Activated CD4-positive, alpha-beta T cell treated with anti-CD3 and anti-CD28 coated beads for 1 hour (primary cell): ENCODE measurements at regions not wholly inside any gene's neighbourhood (a gene's known extent, or its start where the extent isn't known, plus 50 kb on each side); places are given as distances from the start of the nearest gene placed in this dataset.

Source experiments
- DNase-seq: peaks from one replicate; pipeline ENCODE4 v3.0.0-alpha.2; 2020

- no peak for DNase-seq
These were observed 105.8 kb upstream of the TNRC6C start for GRCh38 chr17:77852731-77853130.

- no peak for DNase-seq
These were observed 105.1 kb upstream of the TNRC6C start for GRCh38 chr17:77853191-77853977.

- no peak for DNase-seq
These were observed 104.3 kb upstream of the TNRC6C start for GRCh38 chr17:77854083-77854758.

DNA sequence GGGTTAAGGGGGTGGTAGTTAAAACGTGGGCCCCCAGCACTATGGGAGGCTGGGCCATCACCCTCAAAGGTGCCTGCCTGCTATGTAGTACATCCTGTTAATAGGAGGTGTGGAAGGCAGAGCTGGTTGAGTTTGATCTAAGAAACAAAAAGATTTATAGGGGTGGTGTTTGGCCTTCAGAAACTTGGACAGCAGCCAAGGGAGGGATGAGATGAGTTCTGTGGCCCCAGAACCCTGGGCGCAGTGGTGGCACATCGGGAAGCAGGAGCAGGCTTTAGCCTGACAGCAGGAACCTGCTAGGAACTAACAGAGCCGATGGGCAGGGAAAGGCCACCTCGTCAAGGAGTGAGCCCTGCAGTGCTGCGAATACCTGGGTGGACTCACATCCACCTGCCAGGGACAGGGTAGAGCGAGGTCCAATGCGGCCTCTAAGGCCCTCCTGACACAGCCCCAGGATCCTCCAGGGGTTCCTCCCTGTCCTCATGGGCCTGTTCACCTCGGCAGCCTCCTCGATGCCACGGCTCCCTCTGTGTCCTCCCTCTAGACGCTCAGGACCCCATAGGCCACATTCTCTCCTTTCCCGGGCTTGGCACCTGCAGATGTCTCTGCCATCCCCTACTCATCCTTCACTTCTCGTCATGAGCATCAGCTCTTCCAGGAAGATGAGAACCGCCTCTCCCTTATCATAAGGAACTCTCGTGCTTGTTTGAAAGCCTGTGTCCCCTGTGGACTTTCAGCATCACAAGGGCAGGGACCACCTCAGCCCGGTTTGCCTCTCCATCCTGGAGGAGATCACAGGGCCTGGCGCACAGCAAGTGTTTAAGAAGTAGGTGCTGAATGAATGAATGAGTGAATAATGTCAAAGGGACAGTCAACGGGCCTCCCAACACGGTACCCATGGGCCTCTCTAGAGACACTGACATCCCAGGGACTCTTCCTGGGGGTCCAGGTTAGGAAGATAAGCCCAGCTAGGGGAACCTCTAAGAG lies 103.5 kb upstream of the TNRC6C start:
- DNase-seq: no peak

- DNase-seq: no peak
These were observed 101.8 kb upstream of the TNRC6C start for GRCh38 chr17:77856551-77857305.

DNA sequence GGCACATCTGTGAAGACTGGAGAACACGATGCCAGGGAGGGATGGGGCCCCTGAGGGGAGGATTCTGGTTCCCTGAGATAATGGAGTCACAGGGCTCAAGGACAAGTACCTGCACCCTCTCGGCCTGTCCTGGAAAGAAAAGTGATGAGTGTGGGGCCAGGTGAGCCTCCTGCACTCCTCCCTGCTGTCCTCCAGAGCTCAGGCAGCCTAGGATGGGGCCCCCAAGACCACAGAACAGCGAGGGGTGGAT lies 101.3 kb upstream of the TNRC6C start:
- no peak for DNase-seq

DNA sequence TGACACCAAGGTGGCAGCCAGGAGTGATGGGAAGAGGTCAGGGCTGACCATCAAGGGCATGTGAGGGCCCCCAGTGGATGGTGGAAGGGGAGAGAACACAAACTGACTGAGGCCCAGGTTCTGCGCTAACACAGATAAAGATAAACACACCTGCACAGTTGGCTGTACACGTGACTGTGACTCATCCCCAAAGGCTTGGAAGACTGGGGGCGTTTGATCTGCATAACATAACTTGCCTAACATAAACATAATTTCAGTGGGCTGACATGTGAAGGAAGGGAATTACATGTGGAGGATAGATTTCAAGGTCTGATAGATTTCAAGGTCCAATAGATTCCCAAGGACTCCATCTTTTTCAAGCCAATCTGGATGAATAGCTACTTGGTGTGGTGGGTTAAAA lies 100.9 kb upstream of the TNRC6C start:
- DNase-seq: no peak

DNA sequence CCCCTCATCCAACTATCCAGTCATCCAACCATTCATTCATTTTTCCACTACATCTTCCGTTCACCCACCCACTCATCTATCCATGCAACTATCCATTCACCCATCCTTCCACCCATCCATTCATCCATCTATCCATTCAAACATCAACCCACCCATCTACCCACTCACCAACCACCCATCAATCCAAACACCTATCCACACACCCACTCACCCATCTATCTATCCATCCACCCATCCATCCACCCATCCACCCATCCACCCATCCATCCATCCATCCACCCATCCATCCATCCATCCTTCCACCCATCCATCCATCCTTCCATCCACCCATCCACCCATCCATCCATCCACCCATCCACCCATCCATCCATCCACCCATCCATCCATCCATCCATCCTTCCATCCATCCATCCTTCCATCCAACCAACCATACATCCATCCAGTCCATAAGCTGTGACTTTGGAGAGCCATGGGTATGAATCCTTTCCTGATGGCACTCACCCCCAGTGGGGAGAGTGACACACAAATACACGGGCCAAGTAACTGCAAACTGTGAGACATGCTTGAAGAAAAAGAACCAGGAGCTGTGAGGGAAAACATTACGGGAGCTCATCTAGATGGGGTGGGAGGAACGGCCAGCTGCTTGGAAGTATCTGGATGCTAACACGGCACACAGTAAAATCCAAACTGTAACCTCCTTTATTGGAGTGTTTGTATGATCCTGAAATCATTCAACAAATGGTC lies 100.0 kb upstream of the TNRC6C start:
- DNase-seq: no peak

DNA sequence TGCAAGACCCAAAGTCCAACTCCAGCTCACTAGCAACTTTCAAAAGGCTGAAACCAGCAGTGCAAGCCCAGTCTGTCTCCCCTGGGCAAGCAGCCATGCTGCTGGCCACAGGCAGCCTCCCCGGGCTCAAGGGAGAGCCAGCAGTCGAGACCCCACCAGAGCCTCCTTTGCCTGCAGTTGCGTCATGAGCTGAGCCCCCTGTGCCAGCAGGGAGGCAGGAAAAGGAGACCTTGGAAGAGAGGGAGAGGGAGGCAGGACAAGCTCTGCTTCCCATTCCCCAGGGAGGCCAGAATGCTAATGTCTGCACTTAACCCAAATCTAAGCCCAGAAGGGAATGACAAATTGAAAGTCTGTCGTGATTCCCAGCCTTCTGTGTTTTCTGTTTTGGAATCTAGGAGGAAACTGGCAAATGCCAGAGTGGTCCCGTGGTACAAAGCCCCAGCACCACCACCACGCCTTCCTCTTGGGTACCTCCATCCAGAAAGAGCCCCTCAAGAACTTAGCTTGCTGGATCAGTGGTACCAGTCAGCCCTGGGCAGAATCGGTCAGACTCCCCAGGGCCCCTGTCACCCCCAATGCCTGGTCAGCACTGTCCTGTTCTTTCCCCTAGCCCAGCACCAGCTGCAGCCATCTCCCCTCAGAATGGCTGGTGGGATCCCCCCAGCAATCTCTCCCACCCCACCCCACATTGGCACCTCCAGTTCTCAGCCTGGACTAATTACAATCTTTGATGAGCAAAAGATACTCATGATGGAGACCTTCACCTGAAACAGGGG lies 99.3 kb upstream of the TNRC6C start:
- DNase-seq: no peak

DNA sequence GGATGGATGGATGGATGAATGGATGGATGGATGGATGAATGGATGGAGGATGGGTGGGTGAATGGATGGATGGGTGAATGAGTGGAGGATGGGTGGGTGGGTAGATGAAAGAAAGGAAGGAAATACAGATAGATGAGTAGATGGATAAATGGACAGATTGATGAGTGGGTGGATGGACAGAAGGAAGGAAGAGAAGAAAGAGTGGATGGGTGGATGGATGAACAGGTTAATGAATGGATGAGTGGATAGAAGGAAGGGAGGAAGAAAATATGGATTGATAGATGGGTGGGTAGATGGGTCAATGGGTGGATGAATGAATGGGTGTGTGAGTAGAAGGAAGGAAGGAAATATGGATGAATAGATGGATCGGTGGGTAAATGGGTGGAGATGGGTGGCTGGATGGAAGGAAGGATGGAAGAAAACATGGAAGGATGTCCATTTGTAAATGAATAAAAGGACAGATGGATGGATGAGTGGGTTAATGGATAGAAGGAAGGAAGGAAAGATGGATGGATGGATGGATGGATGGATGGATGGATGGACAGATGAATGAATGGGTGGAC lies 97.3 kb upstream of the TNRC6C start:
- DNase-seq: no peak

GRCh38 chr17:77861981-77862645 lies 96.4 kb upstream of the TNRC6C start:
- DNase-seq: no peak

- DNase-seq: no peak
These were observed 95.4 kb upstream of the TNRC6C start for GRCh38 chr17:77862890-77863813.

GRCh38 chr17:77863814-77864161 lies 94.7 kb upstream of the TNRC6C start:
- no peak for DNase-seq

DNA sequence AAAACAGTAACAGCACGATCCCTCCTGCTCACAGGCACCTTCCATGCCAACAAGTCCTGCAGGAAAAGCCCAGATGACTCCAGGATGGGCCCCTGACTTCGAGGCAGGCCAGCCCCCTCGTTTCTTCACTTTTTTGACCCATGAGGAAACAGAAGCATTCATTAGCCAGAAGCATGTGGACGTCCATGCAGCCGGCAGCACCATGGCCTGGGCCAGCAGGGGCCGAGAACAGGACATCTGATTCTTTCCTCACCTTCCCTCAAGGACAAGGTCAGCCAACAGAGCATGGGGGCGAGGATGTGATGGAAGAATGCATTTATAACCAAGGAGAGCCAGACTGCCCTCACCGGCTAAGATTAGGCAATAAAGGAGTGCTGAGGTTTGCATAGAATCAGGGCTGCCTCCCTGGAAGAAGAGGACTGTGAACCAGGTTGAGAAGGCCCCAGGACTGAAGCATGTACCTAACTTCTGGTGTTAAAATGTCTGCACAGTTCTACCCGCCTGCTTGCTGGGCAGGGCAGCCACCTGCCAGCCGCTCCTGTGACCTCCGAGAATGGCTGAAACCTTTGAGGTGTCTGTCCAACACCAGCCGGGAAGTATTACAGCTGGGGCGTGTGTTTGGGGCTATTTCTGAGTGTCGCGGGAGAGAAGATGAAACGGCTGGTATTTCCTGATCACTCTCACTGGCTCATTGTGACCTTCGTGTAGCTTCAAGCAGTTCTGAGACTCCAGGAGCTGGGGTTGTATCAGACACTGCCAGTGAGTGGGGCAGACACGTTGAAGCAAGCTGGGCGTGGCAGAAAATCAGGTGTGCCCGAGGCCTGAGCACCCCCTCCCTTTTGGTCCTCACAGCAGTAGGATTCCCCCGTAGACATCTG lies 94.0 kb upstream of the TNRC6C start:
- no peak for DNase-seq

DNA sequence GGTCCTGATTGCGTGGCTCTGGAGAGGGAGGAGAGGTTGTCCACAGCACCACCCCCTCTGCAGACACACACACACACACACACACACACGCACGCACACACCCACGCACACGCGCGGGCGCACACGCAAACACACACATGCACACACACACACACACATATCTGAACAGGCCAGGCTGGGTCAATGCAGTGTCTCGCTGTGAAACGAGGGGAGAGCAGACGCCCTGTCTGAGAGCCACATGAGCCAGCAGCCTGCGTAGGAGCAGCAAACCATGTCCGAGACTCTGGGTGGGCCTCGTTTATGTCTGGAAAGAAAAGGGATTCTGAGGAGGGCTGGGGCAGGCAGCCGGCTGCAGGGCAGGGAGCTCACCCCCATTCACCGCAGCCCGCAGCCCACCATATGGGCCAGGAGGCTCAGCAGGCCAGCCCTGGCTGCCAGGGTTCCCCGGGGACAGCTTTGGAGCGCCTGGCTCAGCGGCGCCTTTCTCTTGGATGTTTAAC lies 93.3 kb upstream of the TNRC6C start:
- DNase-seq: no peak

- no peak for DNase-seq
These were observed 92.8 kb upstream of the TNRC6C start for GRCh38 chr17:77865716-77866115.

DNA sequence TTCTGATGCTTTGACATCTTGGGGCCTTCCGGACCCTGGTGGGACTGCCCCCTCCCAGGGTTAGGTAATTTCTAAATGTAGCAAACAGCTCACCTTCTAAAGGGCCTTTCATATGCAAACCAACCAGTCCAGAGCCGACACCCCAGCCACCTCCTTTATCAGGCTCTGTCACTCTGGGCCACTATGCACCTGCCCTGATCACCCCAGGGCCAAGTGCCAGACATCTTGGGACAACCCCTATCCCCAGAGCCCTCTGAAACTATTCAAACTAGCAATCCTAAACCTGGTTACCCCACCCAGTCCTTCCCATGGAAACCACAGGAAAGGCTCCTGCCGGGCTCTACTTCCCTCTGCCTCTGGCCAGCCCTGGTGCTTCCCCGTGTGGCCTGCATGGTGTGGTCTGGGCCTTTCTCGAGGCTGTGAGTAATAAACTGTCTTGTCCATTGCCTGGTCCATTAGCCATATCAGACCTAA lies 91.2 kb upstream of the TNRC6C start:
- no peak for DNase-seq
